ENCODE measurements at regions not wholly inside any gene's neighbourhood (a gene's known extent, or its start where the extent isn't known, plus 50 kb on each side); places are given as distances from the start of the nearest gene placed in this dataset.
"Not testable (repeated sequence)": the region's sequence is repeated elsewhere in the genome, so short reads cannot be mapped to it uniquely, and the experiment has no call there.

- H3K4me3 ChIP-seq (replicated peaks; ENCODE audit: low read depth, low read length) = no peak overlapping the region
- peak; percentile 12 for DNase-seq (ENCODE audit: extremely low read depth, low read depth)
- TF ChIP-seq CTCF (IDR thresholded peaks at IDR 0.05; ENCODE audit: low read depth, low read length, missing control alignments) = no peak
Measured at GRCh38 chr15:79724312-79724711, 172.5 kb downstream of the MTHFS start.

DNA sequence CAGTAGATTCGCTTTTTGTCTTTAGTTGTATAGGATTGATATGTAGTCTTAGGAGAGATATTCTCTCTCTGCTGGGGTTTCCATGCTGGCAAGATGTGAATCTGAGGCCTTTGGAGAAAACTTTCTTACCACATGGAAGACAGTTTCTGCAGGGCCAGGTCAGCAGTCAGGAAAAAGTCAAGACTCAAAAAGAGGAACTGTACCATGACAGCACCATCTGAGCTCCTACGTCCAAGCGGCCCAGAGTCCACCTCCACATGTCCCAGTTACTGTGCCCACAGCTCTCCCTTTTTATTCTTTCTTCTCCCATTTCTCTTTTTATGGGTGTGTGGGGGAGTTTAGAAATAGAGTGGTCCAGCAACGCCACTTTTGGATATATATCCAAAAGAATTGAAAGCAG is 172.0 kb downstream of the MTHFS start:
- DNase-seq (ENCODE audit: extremely low read depth, low read depth) = no peak

DNA sequence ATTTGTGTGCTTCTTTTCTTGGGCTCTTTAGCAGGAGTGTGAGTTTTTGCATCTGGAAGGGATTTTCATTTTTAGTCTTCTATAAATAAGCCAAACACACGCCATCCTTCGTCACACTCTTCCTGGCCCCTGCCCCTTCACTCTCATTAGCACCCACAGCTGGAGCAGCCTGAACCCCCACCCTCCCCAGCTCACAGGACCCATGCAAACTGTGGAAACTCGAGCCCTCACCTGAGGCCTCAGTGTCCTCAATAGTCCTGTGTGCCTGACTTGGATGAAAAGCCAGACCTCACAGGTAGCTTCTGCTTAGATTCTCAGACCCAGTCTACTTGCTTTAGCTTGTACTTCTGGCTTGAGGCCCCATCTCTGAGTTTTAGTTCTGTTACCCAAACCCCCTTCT is 167.9 kb downstream of the MTHFS start:
- DNase-seq (ENCODE audit: extremely low read depth, low read depth) = no peak
- no peak overlapping the region for H3K4me3 ChIP-seq (replicated peaks; ENCODE audit: low read depth, low read length)
- no peak for TF ChIP-seq CTCF (IDR thresholded peaks at IDR 0.05; ENCODE audit: low read depth, low read length, missing control alignments)

More for the DNA sequence above, 172.0 kb downstream of the MTHFS start:
- no peak for TF ChIP-seq CTCF (IDR thresholded peaks at IDR 0.05; ENCODE audit: low read depth, low read length, missing control alignments)
- no peak overlapping the region for H3K4me3 ChIP-seq (replicated peaks; ENCODE audit: low read depth, low read length)

- H3K4me3 ChIP-seq (replicated peaks; ENCODE audit: low read depth, low read length) = no peak overlapping the region
- TF ChIP-seq CTCF (IDR thresholded peaks at IDR 0.05; ENCODE audit: low read depth, low read length, missing control alignments) = no peak
- no peak for DNase-seq (ENCODE audit: extremely low read depth, low read depth)
Measured at GRCh38 chr15:79736435-79737000, 160.3 kb downstream of the MTHFS start.

DNA sequence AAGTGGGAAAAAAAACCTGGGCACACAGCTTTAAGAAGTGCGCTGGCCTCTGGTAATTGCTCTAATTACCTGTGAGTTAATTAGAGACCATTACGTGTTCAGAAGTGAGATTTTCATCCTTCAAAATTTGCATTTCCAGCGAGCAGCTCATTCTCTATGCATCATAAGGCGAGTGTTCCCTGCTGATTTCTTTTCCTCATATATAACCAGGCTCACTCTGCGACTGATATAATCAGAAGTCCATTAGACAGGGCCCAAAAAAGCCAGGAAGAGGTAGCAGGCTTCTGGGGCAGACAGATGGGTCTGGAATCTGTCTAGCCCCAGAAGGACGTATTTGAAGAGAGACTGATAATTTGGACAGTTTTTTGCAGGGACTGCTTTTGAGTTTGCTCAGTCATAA is 158.7 kb downstream of the MTHFS start:
- DNase-seq (ENCODE audit: extremely low read depth, low read depth) = no peak
- no peak overlapping the region for H3K4me3 ChIP-seq (replicated peaks; ENCODE audit: low read depth, low read length)
- no peak for TF ChIP-seq CTCF (IDR thresholded peaks at IDR 0.05; ENCODE audit: low read depth, low read length, missing control alignments)

GRCh38 chr15:79740561-79740960 is 156.3 kb downstream of the MTHFS start:
- no peak for DNase-seq (ENCODE audit: extremely low read depth, low read depth)
- no peak for TF ChIP-seq CTCF (IDR thresholded peaks at IDR 0.05; ENCODE audit: low read depth, low read length, missing control alignments)
- H3K4me3 ChIP-seq (replicated peaks; ENCODE audit: low read depth, low read length) = no peak overlapping the region

DNA sequence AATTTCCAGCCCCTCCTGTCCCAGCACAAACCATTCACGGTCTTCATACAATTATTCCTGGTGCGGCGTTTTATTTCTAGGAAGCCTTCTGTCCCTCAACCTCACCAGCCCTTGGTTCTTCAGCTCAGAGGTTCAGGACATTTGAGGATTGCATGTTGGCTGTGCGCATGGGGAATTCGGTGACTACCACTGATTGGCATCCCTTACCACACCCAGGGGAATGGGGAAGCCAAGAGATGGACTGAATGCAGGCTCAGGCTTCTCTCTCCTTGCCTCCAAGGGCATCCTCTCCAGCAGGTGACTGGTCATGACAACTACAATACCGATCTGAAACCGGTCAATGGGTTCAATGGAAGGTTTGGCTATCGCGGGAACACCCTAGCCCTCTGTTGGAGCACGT is 153.8 kb downstream of the MTHFS start:
- no peak for DNase-seq (ENCODE audit: extremely low read depth, low read depth)
- TF ChIP-seq CTCF (IDR thresholded peaks at IDR 0.05; ENCODE audit: low read depth, low read length, missing control alignments) = no peak
- no peak overlapping the region for H3K4me3 ChIP-seq (replicated peaks; ENCODE audit: low read depth, low read length)

DNA sequence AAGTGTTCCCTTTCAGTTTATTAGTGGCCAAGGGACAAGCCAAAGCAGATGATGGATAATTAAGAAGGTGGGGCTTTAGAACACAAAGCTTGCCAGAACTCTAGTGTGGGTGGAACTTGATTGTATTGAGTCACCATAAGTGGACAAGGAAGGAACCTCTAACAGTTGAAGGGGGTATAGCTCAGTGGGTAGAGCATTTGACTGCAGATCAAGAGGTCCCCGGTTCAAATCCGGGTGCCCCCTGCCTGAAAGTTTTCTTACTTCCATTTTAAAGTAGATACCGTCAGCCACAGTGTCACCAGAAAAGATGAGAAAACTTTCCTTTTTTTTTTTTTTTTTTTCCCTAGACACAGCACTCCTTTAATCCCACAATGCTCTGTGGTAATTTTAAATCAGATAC is 152.3 kb downstream of the MTHFS start:
- DNase-seq (ENCODE audit: extremely low read depth, low read depth); H3K4me3 ChIP-seq (replicated peaks; ENCODE audit: low read depth, low read length): not testable (repeated sequence)
